Astrocyte of the cerebellum (primary cell): ENCODE measurements at regions not wholly inside any gene's neighbourhood (a gene's known extent, or its start where the extent isn't known, plus 50 kb on each side); places are given as distances from the start of the nearest gene placed in this dataset.

Experiments used
- DNase-seq: peaks from one replicate; pipeline ENCODE4 v3.0.0-alpha.2; 2011; ENCODE audit warnings: low read depth
- H3K4me3 ChIP-seq: 2 replicates; pipeline ENCODE4 v1.5.1; 2011; ENCODE audit warnings: mild to moderate bottlenecking, low read depth, low read length, moderate library complexity
- CTCF ChIP-seq: IDR thresholded peaks from 2 replicates; pipeline ENCODE4 v1.5.1; 2012; ENCODE audit warnings: low read length, low read depth, moderate library complexity, mild to moderate bottlenecking; ENCODE audit errors: missing control alignments
- in situ Hi-C: cut with HindIII; loops from 2 replicates; pipeline ENCODE4 v1.10.0; 2017; ENCODE audit warnings: low sequenced_read_pairs

- no peak for TF ChIP-seq CTCF
- no peak overlapping the region for H3K4me3 ChIP-seq
- in situ Hi-C loops = no loop called here
- no peak for DNase-seq
Observed at GRCh38 chr1:81453367-81453703, 347.4 kb upstream of the ADGRL2 start.

GRCh38 chr1:81452693-81453366, 347.9 kb upstream of the ADGRL2 start:
- H3K4me3 ChIP-seq = no peak overlapping the region
- in situ Hi-C loops = no loop called here
- DNase-seq = no peak
- no peak for TF ChIP-seq CTCF

GRCh38 chr1:81449786-81450185, 350.9 kb upstream of the ADGRL2 start:
- no peak for DNase-seq
- in situ Hi-C loops = no loop called here
- no peak for TF ChIP-seq CTCF
- H3K4me3 ChIP-seq = no peak overlapping the region

- H3K4me3 ChIP-seq = no peak overlapping the region
- no peak for TF ChIP-seq CTCF
- DNase-seq = no peak
- in situ Hi-C loops = no loop called here
Observed at GRCh38 chr1:81446000-81446669, 354.6 kb upstream of the ADGRL2 start.

- no peak for TF ChIP-seq CTCF
Observed at GRCh38 chr1:81443288-81443687, 357.4 kb upstream of the ADGRL2 start.

GRCh38 chr1:81439046-81439823, 361.5 kb upstream of the ADGRL2 start:
- TF ChIP-seq CTCF = no peak
- in situ Hi-C loops = no loop called here
- no peak for DNase-seq

More at GRCh38 chr1:81443288-81443687, 357.4 kb upstream of the ADGRL2 start:
- in situ Hi-C loops = no loop called here
- no peak for DNase-seq
- H3K4me3 ChIP-seq = no peak overlapping the region

More at GRCh38 chr1:81439046-81439823, 361.5 kb upstream of the ADGRL2 start:
- H3K4me3 ChIP-seq = no peak overlapping the region
